IMR-90 (cell line): ENCODE measurements at regions not wholly inside any gene's neighbourhood (a gene's known extent, or its start where the extent isn't known, plus 50 kb on each side); places are given as distances from the start of the nearest gene placed in this dataset.

Experiments used
- ATAC-seq: fragments of 200-7000 bp; cut with Tn5 transposase; 2 replicates; pipeline ENCODE4 v1.9.1; 2020; ENCODE audit warnings: low read depth, mild to moderate bottlenecking, moderate library complexity
- BruUV-seq: library from RNA; stranded (reverse); fragments of 400-500 nt; replicated peaks from 2 replicates; lab custom pipeline; 2021; lab: Mats Ljungman, UMichigan
- CTCF ChIA-PET: fragments of 300-600 bp; formaldehyde crosslinking; extraction: SDS; loops from one replicate; lab custom pipeline; 2021; ENCODE audit warnings: antibody characterized with exemption; lab: Yijun Ruan, JAX
- POLR2A ChIA-PET: fragments of 300-600 bp; sonication (Branson Sonifier 250); formaldehyde crosslinking; loops from one replicate; lab custom pipeline; 2022; ENCODE audit warnings: antibody characterized with exemption; ENCODE audit not compliant: unreplicated experiment; lab: Charles Lee
- DNase-seq: peaks from one replicate; pipeline ENCODE4 v3.0.0; 2013
- H2AFZ ChIP-seq: replicated peaks from 2 replicates; pipeline ENCODE3; 2013; ENCODE audit warnings: low read length, mild to moderate bottlenecking; ENCODE audit not compliant: poor library complexity
- H2AK5ac ChIP-seq: 2 replicates; pipeline ENCODE4 v1.6.1; 2013; ENCODE audit warnings: low read depth, low read length, inconsistent platforms
- H2AK9ac ChIP-seq: replicated peaks from 2 replicates; pipeline ENCODE3; 2013; ENCODE audit warnings: mild to moderate bottlenecking, low read depth, low read length, moderate library complexity; ENCODE audit not compliant: poor library complexity
- H2BK120ac ChIP-seq: 2 replicates; pipeline ENCODE4 v1.6.1; 2013; ENCODE audit warnings: low read depth, low read length, inconsistent platforms
- H2BK15ac ChIP-seq: 3 replicates; pipeline ENCODE4 v1.6.1; 2013; ENCODE audit warnings: low read depth, low read length, inconsistent platforms
- H2BK20ac ChIP-seq: 2 replicates; pipeline ENCODE4 v1.6.1; 2013; ENCODE audit warnings: low read depth, mild to moderate bottlenecking, inconsistent platforms, low read length, moderate library complexity
- H2BK5ac ChIP-seq: 2 replicates; pipeline ENCODE4 v1.6.1; 2013; ENCODE audit warnings: mild to moderate bottlenecking, low read depth, low read length, inconsistent platforms; ENCODE audit not compliant: poor library complexity, severe bottlenecking
- H3K14ac ChIP-seq: replicated peaks from 2 replicates; pipeline ENCODE4 v1.6.1; 2013; ENCODE audit warnings: low read depth, low read length, inconsistent platforms
- H3K18ac ChIP-seq: 2 replicates; pipeline ENCODE4 v1.6.1; 2013; ENCODE audit warnings: low read depth, low read length, control low read depth
- H3K23ac ChIP-seq: 2 replicates; pipeline ENCODE4 v1.6.1; 2013; ENCODE audit warnings: low read depth, low read length, inconsistent platforms
- H3K27ac ChIP-seq: 2 replicates; pipeline ENCODE4 v1.5.1; 2013; ENCODE audit warnings: mild to moderate bottlenecking, control low read depth, low read length; ENCODE audit not compliant: insufficient read depth
- H3K27me3 ChIP-seq: 2 replicates; pipeline ENCODE4 v1.6.1; 2013; ENCODE audit warnings: low read length; ENCODE audit not compliant: control insufficient read depth, insufficient read depth
- H3K36me3 ChIP-seq: 2 replicates; pipeline ENCODE4 v1.6.1; 2013; ENCODE audit warnings: low read length, mixed read lengths; ENCODE audit not compliant: control insufficient read depth, insufficient read depth
- H3K4ac ChIP-seq: 2 replicates; pipeline ENCODE4 v1.6.1; 2013; ENCODE audit warnings: low read depth, low read length, inconsistent platforms
- H3K4me1 ChIP-seq: 2 replicates; pipeline ENCODE4 v1.6.1; 2013; ENCODE audit warnings: low read length, mixed read lengths; ENCODE audit not compliant: control insufficient read depth, insufficient read depth
- H3K4me2 ChIP-seq: 2 replicates; pipeline ENCODE4 v1.6.1; 2013; ENCODE audit warnings: low read depth, mild to moderate bottlenecking, control low read depth, low read length, moderate library complexity
- H3K4me3 ChIP-seq: 2 replicates; pipeline ENCODE4 v1.5.1; 2013; ENCODE audit warnings: low read depth, mild to moderate bottlenecking, control low read depth, low read length, moderate library complexity; ENCODE audit not compliant: insufficient read depth
- H3K56ac ChIP-seq: 2 replicates; pipeline ENCODE4 v1.6.1; 2013; ENCODE audit warnings: low read length, inconsistent platforms; ENCODE audit not compliant: insufficient read depth; ENCODE audit errors: extremely low read depth
- H3K79me1 ChIP-seq, 2 experiments: 2 replicates each; pipeline ENCODE4 v1.6.1; 2013; ENCODE audit warnings: low read length in 2 of 2, inconsistent platforms in 1 of 2, low read depth in 1 of 2
- H3K9ac ChIP-seq: 2 replicates; pipeline ENCODE4 v1.6.1; 2013; ENCODE audit warnings: low read depth, low read length, control low read depth
- H3K9me1 ChIP-seq: 2 replicates; pipeline ENCODE4 v1.6.1; 2013; ENCODE audit warnings: low read length, inconsistent platforms; ENCODE audit not compliant: insufficient read depth
- H3K9me3 ChIP-seq: 2 replicates; pipeline ENCODE4 v1.6.1; 2013; ENCODE audit warnings: low read length; ENCODE audit not compliant: control insufficient read depth, insufficient read depth
- H4K20me1 ChIP-seq: 2 replicates; pipeline ENCODE4 v1.6.1; 2013; ENCODE audit warnings: low read length, inconsistent platforms; ENCODE audit not compliant: insufficient read depth
- H4K5ac ChIP-seq: 2 replicates; pipeline ENCODE4 v1.6.1; 2013; ENCODE audit warnings: mild to moderate bottlenecking, low read depth, low read length, control low read depth
- H4K8ac ChIP-seq, 2 experiments: 2 replicates each; pipeline ENCODE4 v1.6.1; 2013; ENCODE audit warnings: low read depth in 2 of 2, low read length in 2 of 2, control low read depth in 1 of 2, inconsistent platforms in 1 of 2
- H4K91ac ChIP-seq: 2 replicates; pipeline ENCODE4 v1.6.1; 2013; ENCODE audit warnings: low read depth, low read length, inconsistent platforms; ENCODE audit not compliant: insufficient read depth
- BHLHE40 ChIP-seq: fragments of 150-350 bp; IDR thresholded peaks from 2 replicates; pipeline ENCODE4 v1.6.1; 2016; ENCODE audit warnings: mild to moderate bottlenecking, low read depth, low read length
- CEBPB ChIP-seq: IDR thresholded peaks from 2 replicates; pipeline ENCODE4 v1.6.1; 2012; ENCODE audit warnings: low read depth, low read length, improper control_type of control experiment
- CHD1 ChIP-seq: IDR thresholded peaks from 2 replicates; pipeline ENCODE4 v1.6.1; 2012; ENCODE audit warnings: low read depth, low read length, improper control_type of control experiment
- MAFK ChIP-seq: IDR thresholded peaks from 2 replicates; pipeline ENCODE4 v1.6.1; 2012; ENCODE audit warnings: low read depth, low read length, improper control_type of control experiment
- NFE2L2 ChIP-seq: fragments of 150-350 bp; IDR thresholded peaks from 2 replicates; pipeline ENCODE4 v1.6.1; 2016; ENCODE audit warnings: low read depth, mild to moderate bottlenecking, low read length
- POLR2A ChIP-seq: IDR thresholded peaks from 2 replicates; pipeline ENCODE4 v1.6.1; 2012; ENCODE audit warnings: mild to moderate bottlenecking, low read depth, low read length
- RFX5 ChIP-seq: IDR thresholded peaks from 2 replicates; pipeline ENCODE4 v1.8.0; 2012; ENCODE audit warnings: low read depth, mild to moderate bottlenecking, low read length, moderate library complexity
- SMC3 ChIP-seq: fragments of 150-350 bp; IDR thresholded peaks from 2 replicates; pipeline ENCODE4 v1.6.1; 2016; ENCODE audit warnings: low read depth, mild to moderate bottlenecking, antibody characterized with exemption, low read length, moderate library complexity
- USF2 ChIP-seq: fragments of 150-350 bp; IDR thresholded peaks from 2 replicates; pipeline ENCODE4 v1.6.1; 2017; ENCODE audit warnings: mild to moderate bottlenecking, antibody characterized with exemption, low read length, low read depth
- WGBS, 2 experiments: methylation state at CpG; one replicate each; pipeline versions ENCODE4 v1.1.5 to v1.1.7; 2013; ENCODE audit warnings: missing lambda C conversion rate in 2 of 2; ENCODE audit not compliant: insufficient read length in 1 of 2; ENCODE audit errors: extremely low coverage in 2 of 2; 5-methylcytosine and 5-hydroxymethylcytosine counted together
- dilution Hi-C: fragments of 300-500 bp; cut with HindIII; formaldehyde crosslinking; loops from one replicate; pipeline ENCODE4 v1.14.3; 2018; ENCODE audit warnings: low sequenced_read_pairs; ENCODE audit not compliant: unreplicated experiment
- in situ Hi-C: fragments of 300-500 bp; cut with MboI; formaldehyde crosslinking; loops from 3 replicates; pipeline ENCODE4 v1.14.3; 2019; ENCODE audit warnings: low sequenced_read_pairs, inconsistent platforms, mixed read lengths
- intact Hi-C: fragments of 100-400 bp; cut with micrococcal nuclease; formaldehyde crosslinking; loops from 2 replicates; pipeline ENCODE4 v1.10.0; 2022

GRCh38 chr5:116731432-116731831 is 156.8 kb upstream of the SEMA6A start:
- no peaks in the 10 kb centered on the region for H3K9me1 ChIP-seq
- H3K79me1 ChIP-seq, result no peaks in the 10 kb centered on the region
- H4K5ac ChIP-seq, result no peak overlapping the region
- no peak overlapping the region for H3K4me2 ChIP-seq
- H2AK9ac ChIP-seq, result no peak overlapping the region
- H3K4ac ChIP-seq, result no peak overlapping the region
- no peak overlapping the region for H2BK20ac ChIP-seq
- ChIA-PET CTCF (no interaction called here), POLR2A (no interaction called here)
- dilution Hi-C loops, result no loop called here
- H3K14ac ChIP-seq, result no peak overlapping the region
- no peaks in the 10 kb centered on the region for H3K27me3 ChIP-seq
- no peak overlapping the region for H3K27ac ChIP-seq
- no peak overlapping the region for H3K9ac ChIP-seq
- no peak overlapping the region for H2AK5ac ChIP-seq
- H4K8ac ChIP-seq, result no peak overlapping the region
- intact Hi-C loops, result no loop called here
- H3K36me3 ChIP-seq, result no peaks in the 10 kb centered on the region
- no peak overlapping the region for H3K18ac ChIP-seq
- no peak overlapping the region for H2AFZ ChIP-seq
- H3K56ac ChIP-seq, result no peak overlapping the region
- no peak overlapping the region for H2BK15ac ChIP-seq
- TF ChIP-seq POLR2A, result no peak
- TF ChIP-seq RFX5, result no peak
- TF ChIP-seq CHD1, result no peak
- TF ChIP-seq MAFK, result no peak
- no peak for TF ChIP-seq CEBPB
- no peak for TF ChIP-seq BHLHE40
- TF ChIP-seq USF2, result no peak
- TF ChIP-seq SMC3, result no peak
- TF ChIP-seq NFE2L2, result no peak
- BruUV-seq, result no TSS peak
- no peak for DNase-seq
- peaks cover 7% of the 10 kb centered on the region; the same call in 1 of the 2 replicates for H3K9me3 ChIP-seq
- no peaks in the 10 kb centered on the region for H3K4me1 ChIP-seq
- WGBS, 2 experiments, result no CpG with 5 or more reads among the region's 2 CpGs
- H4K20me1 ChIP-seq, result no peaks in the 10 kb centered on the region
- H3K4me3 ChIP-seq, result no peak overlapping the region
- H2BK120ac ChIP-seq, result no peak overlapping the region
- no peak overlapping the region for H3K23ac ChIP-seq
- H4K91ac ChIP-seq, result no peak overlapping the region
- no peak for ATAC-seq
- in situ Hi-C loops, result no loop called here
- H2BK5ac ChIP-seq, result no peak overlapping the region
